ENCODE measurements at regions not wholly inside any gene's neighbourhood (a gene's known extent, or its start where the extent isn't known, plus 50 kb on each side); places are given as distances from the start of the nearest gene placed in this dataset.

DNA sequence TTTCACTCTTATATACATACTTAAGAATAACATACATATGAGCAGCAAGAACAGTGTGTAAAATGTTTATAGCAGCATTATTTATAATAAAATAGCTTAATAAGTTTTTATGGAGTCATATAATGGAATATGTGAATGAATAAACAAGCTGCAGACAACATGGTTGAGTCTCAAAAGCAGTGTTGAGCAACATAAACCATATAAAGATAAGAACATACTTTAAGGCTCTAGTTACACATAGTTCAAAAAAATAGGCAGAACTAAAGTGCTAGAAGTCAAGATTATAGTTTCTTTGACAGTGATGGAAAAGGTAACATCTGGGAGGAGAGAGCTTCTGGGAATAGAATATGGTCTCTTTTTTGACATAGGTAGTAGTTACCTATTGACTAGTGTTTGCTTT, 53.7 kb upstream of the ADAMTS19 start:
- DNase-seq = no peak
